Omental fat pad (tissue), 3 donors: ENCODE measurements at regions not wholly inside any gene's neighbourhood (a gene's known extent, or its start where the extent isn't known, plus 50 kb on each side); places are given as distances from the start of the nearest gene placed in this dataset.

Source experiments
- ATAC-seq: fragments of 150-250 bp; one replicate; pipeline ENCODE4 v1.9.1; 2016; ENCODE audit warnings: mild to moderate bottlenecking, moderate library complexity; ENCODE audit not compliant: low FRiP score
- DNase-seq: peaks from one replicate; pipeline ENCODE4 v3.0.0-alpha.2; 2019; ENCODE audit warnings: low spot score
- TF ChIP-seq, protein P1 (sequence below), 3 donors: fragments of 450-650 bp; IDR thresholded peaks; one replicate each; pipeline ENCODE4 v1.5.1; 2016 to 2017; ENCODE audit warnings: antibody characterized with exemption in 3 of 3, mild to moderate bottlenecking in 3 of 3, moderate library complexity in 2 of 3

DNA sequence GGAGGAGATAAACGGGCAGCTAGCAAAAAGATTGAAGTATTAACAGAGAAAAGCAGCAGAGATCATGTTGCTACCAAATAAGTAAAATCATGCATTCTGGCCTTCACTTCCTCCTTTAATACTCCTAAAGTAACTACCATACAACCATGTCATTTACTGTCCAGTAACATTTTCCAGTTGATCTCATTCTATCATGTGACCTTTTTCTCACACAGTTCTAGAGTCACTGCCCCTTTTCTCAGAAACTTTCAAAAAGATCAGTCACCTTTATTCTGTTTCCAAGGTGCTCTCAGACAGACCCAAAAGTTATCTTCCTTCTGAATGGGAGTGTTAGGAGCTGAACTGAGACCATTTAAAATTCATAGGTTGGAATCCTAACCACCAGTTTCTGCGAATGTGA lies 984.4 kb downstream of the FAM181B start:
- DNase-seq, result no peak
- ATAC-seq, result no peak
- TF ChIP-seq, protein P1, sequence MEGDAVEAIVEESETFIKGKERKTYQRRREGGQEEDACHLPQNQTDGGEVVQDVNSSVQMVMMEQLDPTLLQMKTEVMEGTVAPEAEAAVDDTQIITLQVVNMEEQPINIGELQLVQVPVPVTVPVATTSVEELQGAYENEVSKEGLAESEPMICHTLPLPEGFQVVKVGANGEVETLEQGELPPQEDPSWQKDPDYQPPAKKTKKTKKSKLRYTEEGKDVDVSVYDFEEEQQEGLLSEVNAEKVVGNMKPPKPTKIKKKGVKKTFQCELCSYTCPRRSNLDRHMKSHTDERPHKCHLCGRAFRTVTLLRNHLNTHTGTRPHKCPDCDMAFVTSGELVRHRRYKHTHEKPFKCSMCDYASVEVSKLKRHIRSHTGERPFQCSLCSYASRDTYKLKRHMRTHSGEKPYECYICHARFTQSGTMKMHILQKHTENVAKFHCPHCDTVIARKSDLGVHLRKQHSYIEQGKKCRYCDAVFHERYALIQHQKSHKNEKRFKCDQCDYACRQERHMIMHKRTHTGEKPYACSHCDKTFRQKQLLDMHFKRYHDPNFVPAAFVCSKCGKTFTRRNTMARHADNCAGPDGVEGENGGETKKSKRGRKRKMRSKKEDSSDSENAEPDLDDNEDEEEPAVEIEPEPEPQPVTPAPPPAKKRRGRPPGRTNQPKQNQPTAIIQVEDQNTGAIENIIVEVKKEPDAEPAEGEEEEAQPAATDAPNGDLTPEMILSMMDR (IDR thresholded peaks at IDR 0.05), result no peak

DNA sequence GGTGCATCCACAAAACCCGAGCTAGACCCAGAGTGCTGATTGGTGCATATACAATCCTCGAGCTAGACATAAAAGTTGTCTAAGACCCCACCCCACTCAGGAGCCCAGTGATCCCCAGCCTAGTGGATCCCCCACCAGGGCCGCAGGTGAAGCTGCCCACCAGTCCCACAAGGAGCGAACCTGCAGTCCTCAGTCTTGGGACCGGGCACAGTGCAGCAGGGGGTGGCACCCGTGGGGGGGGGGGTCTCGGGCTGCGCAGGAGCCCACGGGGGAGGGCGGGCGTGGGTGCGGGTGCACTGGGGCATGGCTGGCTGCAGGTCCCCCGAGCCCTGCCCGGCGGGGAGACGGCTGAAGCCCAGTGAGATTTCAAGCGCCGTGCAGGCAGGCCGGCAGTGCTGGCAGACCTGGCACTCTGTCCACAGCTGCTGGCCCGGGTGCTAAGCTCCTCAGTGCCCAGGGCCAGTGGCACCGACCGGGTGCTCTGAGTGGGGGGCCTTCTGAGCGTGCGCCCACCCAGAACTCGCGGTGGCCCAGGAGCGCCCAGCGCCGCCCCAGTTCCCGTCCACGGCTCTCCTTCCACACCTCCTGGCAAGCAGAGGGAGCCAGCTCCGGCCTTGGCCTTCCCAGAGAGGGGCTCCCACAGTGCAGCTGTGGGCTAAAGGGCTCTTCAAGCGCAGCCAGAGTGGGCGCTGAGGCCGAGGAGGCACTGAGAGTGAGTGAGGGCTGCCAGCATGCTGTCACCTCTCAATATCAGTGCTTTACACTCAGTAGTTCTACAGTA lies 989.1 kb downstream of the FAM181B start:
- TF ChIP-seq, protein P1 (IDR thresholded peaks at IDR 0.05), result no peak
- ATAC-seq, result no peak
- no peak for DNase-seq

DNA sequence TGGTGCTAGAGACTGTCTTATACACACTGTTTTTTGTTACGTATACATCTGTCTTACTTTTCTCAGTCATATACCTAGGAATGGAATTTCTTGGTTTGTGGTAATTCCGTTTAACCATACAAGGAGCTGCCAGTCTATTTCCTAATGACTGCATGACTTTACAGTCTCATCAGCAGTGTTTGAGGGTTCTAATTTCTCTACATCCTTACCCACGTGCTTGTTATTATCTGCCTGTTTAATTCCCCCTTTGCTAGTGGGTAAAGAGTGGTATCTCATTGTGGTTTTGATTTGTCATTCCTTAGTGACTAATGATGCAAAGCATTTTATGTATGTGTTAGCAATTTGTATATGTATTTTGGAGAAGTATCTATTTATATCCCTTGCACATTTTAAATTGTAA lies 1008.0 kb downstream of the FAM181B start:
- DNase-seq (no peak), ATAC-seq (no peak)
- TF ChIP-seq, protein P1 (IDR thresholded peaks at IDR 0.05), result no peak

DNA sequence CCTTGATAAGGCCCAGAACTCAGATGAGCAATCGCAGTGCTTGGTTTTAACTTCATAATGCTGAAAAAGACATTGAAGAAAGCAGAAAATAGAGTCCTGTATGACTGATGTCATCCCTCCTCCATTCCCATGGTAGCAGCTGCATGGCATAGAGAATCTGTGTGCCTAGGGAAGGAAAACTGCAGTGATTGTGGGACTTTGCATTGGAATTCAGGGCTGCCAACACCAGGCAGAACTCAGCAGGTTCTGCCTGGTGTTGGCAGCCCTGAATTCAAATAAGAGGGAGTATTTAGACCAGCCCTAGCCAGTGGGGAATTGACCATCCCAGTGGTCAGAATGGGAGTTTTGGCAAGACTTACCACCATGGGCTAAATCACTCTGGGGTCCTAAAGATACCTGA lies 1016.0 kb downstream of the FAM181B start:
- DNase-seq (no peak), ATAC-seq (no peak)
- TF ChIP-seq, protein P1 (IDR thresholded peaks at IDR 0.05), result no peak

DNA sequence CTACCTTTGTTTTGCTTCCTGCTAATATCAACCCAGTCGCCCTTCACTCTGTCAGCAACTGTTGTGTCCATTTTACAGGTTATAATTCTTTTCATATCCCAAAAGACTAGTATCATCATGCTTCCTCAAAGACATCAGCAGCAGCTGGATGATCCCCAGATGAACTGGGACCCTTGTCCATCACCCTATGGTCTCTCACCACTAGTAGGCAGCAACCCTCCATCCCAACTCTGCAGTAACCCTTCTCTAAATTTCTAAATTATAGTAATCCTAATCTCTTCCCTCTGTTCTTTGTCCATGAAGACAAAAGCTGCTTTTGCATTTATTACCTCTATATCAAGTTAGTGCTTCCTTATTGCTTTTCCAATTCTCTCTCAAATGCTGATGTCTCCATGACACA lies 1025.8 kb downstream of the FAM181B start:
- DNase-seq (no peak), ATAC-seq (no peak)
- TF ChIP-seq, protein P1 (IDR thresholded peaks at IDR 0.05), result no peak

DNA sequence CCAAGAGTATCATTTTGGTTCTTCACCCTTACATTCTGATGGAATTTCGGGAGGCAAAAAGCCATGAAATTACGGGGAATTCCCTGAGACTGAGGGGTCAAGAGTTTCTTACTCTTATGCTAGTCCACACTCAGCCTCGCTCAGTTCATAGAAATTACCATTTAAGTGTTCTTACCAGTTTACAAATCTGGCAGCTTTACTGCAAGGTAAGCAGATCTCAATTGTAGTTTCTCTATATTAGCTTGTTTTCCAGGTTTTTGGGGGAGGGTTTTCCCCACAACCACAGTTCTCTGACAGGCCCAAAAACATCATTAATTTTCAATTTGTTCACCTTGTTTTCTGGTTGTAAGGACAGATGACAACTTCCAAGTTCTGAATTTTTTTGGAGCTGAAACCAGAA lies 1028.4 kb downstream of the FAM181B start:
- TF ChIP-seq, protein P1 (IDR thresholded peaks at IDR 0.05), result no peak
- ATAC-seq (no peak), DNase-seq (no peak)

DNA sequence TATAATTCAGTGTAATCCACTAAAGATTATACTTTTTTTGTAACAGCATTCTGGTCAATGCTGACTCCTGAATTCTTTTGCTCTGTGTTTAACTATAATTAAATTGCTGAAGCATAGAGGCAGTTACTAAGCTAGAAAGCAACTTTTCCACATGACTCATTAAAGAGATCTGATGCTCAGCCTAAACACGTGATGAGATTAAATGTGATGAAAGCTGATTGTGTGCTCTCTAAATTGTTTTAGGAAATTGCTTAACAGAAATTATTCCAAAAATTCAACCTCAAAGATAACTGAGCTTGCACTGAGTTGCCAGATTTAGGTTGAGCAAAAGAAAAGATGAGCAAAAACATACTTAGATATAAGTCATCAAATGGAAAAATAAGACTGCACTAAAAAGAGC lies 1033.6 kb downstream of the FAM181B start:
- TF ChIP-seq, protein P1 (IDR thresholded peaks at IDR 0.05), result no peak
- ATAC-seq (no peak), DNase-seq (no peak)
